ENCODE measurements at regions not wholly inside any gene's neighbourhood (a gene's known extent, or its start where the extent isn't known, plus 50 kb on each side); places are given as distances from the start of the nearest gene placed in this dataset.

DNA sequence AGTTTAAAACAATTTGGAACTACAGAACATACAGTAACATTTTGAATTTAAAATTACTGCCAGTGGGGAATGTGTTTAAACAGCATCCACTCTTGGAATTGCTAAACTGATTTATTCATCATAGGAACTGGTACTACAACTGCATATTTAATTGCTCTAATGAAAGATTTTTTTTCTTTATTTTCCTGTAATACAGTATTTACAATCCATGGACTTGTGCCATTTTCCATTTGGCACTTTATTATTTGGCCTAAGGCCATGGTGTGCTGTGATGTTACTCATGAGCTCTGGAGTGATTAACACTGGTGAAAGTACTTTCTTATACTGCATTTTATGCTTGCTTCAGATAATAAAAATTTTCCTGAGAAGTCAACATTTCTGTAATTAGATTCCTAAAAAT is 69.7 kb upstream of the NUDT6 start:
- Histone ChIP-seq H4K20me1 (ENCODE audit: insufficient read depth) (no peaks in the 10 kb centered on the region), H3K4me2 (ENCODE audit: low read length) (no peak overlapping the region), H3F3A (ENCODE audit: insufficient read depth, low read length, poor library complexity, severe bottlenecking) (no peaks in the 10 kb centered on the region), H3K36me3 (ENCODE audit: insufficient read depth, low read length) (no peaks in the 10 kb centered on the region), H3K79me2 (replicated peaks; ENCODE audit: insufficient read depth, low read length) (no peaks in the 10 kb centered on the region), H3K9ac (ENCODE audit: low read length) (no peak overlapping the region), H2AFZ (ENCODE audit: low read depth, low read length) (no peak overlapping the region), H3K4me3 (ENCODE audit: low read length) (no peak overlapping the region), H3K9me2 (ENCODE audit: insufficient read depth, low read length) (no peaks in the 10 kb centered on the region), H3K27me3 (ENCODE audit: insufficient read depth, low read depth, low read length) (no peaks in the 10 kb centered on the region), H3K27ac (ENCODE audit: low read length) (no peak overlapping the region), H3K9me3 (ENCODE audit: low read length) (no peaks in the 10 kb centered on the region)
- no peak for TF ChIP-seq RAD21 (conservative IDR thresholded peaks at IDR 0.05)
- TF ChIP-seq, protein P1, sequence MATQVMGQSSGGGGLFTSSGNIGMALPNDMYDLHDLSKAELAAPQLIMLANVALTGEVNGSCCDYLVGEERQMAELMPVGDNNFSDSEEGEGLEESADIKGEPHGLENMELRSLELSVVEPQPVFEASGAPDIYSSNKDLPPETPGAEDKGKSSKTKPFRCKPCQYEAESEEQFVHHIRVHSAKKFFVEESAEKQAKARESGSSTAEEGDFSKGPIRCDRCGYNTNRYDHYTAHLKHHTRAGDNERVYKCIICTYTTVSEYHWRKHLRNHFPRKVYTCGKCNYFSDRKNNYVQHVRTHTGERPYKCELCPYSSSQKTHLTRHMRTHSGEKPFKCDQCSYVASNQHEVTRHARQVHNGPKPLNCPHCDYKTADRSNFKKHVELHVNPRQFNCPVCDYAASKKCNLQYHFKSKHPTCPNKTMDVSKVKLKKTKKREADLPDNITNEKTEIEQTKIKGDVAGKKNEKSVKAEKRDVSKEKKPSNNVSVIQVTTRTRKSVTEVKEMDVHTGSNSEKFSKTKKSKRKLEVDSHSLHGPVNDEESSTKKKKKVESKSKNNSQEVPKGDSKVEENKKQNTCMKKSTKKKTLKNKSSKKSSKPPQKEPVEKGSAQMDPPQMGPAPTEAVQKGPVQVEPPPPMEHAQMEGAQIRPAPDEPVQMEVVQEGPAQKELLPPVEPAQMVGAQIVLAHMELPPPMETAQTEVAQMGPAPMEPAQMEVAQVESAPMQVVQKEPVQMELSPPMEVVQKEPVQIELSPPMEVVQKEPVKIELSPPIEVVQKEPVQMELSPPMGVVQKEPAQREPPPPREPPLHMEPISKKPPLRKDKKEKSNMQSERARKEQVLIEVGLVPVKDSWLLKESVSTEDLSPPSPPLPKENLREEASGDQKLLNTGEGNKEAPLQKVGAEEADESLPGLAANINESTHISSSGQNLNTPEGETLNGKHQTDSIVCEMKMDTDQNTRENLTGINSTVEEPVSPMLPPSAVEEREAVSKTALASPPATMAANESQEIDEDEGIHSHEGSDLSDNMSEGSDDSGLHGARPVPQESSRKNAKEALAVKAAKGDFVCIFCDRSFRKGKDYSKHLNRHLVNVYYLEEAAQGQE (IDR thresholded peaks at IDR 0.05; ENCODE audit: borderline replicate concordance): no peak
- TF ChIP-seq, protein P2, sequence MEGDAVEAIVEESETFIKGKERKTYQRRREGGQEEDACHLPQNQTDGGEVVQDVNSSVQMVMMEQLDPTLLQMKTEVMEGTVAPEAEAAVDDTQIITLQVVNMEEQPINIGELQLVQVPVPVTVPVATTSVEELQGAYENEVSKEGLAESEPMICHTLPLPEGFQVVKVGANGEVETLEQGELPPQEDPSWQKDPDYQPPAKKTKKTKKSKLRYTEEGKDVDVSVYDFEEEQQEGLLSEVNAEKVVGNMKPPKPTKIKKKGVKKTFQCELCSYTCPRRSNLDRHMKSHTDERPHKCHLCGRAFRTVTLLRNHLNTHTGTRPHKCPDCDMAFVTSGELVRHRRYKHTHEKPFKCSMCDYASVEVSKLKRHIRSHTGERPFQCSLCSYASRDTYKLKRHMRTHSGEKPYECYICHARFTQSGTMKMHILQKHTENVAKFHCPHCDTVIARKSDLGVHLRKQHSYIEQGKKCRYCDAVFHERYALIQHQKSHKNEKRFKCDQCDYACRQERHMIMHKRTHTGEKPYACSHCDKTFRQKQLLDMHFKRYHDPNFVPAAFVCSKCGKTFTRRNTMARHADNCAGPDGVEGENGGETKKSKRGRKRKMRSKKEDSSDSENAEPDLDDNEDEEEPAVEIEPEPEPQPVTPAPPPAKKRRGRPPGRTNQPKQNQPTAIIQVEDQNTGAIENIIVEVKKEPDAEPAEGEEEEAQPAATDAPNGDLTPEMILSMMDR (IDR thresholded peaks at IDR 0.05; ENCODE audit: poor library complexity, severe bottlenecking): no peak

DNA sequence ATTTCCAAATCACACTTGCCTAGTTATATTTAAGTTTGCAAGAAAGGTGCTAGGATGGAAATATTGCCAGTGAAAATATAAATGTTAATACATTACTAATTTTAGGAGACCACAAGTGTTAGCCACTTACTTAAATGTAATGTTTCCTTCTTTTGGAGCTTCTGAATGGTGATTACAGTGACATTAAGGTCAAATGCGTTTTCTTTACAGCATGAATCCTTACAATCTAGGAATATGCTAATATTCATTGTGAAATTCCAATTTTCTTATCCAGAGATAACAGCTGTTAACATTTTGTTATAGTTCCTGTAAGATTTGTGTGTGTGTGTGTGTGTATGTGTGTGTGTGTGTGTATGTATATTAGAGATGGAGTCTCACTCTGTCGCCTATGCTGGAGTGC is 70.2 kb upstream of the NUDT6 start:
- TF ChIP-seq POLR2AphosphoS5 (IDR thresholded peaks at IDR 0.05): no peak
- TF ChIP-seq MXI1 (conservative IDR thresholded peaks at IDR 0.05; ENCODE audit: poor library complexity, severe bottlenecking): no peak
- TF ChIP-seq RAD21 (conservative IDR thresholded peaks at IDR 0.05): no peak
- TF ChIP-seq, protein P2 (IDR thresholded peaks at IDR 0.05; ENCODE audit: poor library complexity, severe bottlenecking): no peak
- no peak for TF ChIP-seq EP300 (conservative IDR thresholded peaks at IDR 0.05; ENCODE audit: poor library complexity, severe bottlenecking)
- no peak for TF ChIP-seq EZH2 (IDR thresholded peaks at IDR 0.05; ENCODE audit: borderline replicate concordance, insufficient read depth, low read length, poor library complexity, severe bottlenecking)
- TF ChIP-seq SMC3 (conservative IDR thresholded peaks at IDR 0.05; ENCODE audit: poor library complexity): no peak
- H3F3A ChIP-seq (ENCODE audit: insufficient read depth, low read length, poor library complexity, severe bottlenecking): no peaks in the 10 kb centered on the region
- H3K79me2 ChIP-seq (replicated peaks; ENCODE audit: insufficient read depth, low read length): no peaks in the 10 kb centered on the region
- no peak overlapping the region for H3K9ac ChIP-seq (ENCODE audit: low read length)
- H2AFZ ChIP-seq (ENCODE audit: low read depth, low read length): no peak overlapping the region
- H3K4me2 ChIP-seq (ENCODE audit: low read length): no peak overlapping the region
- no peaks in the 10 kb centered on the region for H4K20me1 ChIP-seq (ENCODE audit: insufficient read depth)
- no peaks in the 10 kb centered on the region for H3K9me2 ChIP-seq (ENCODE audit: insufficient read depth, low read length)
- no peaks in the 10 kb centered on the region for H3K36me3 ChIP-seq (ENCODE audit: insufficient read depth, low read length)
- H3K27ac ChIP-seq (ENCODE audit: low read length): no peak overlapping the region
- H3K9me3 ChIP-seq (ENCODE audit: low read length): no peaks in the 10 kb centered on the region
- no peaks in the 10 kb centered on the region for H3K27me3 ChIP-seq (ENCODE audit: insufficient read depth, low read depth, low read length)
- H3K4me3 ChIP-seq (ENCODE audit: low read length): no peak overlapping the region
